ENCODE measurements at regions not wholly inside any gene's neighbourhood (a gene's known extent, or its start where the extent isn't known, plus 50 kb on each side); places are given as distances from the start of the nearest gene placed in this dataset.

DNA sequence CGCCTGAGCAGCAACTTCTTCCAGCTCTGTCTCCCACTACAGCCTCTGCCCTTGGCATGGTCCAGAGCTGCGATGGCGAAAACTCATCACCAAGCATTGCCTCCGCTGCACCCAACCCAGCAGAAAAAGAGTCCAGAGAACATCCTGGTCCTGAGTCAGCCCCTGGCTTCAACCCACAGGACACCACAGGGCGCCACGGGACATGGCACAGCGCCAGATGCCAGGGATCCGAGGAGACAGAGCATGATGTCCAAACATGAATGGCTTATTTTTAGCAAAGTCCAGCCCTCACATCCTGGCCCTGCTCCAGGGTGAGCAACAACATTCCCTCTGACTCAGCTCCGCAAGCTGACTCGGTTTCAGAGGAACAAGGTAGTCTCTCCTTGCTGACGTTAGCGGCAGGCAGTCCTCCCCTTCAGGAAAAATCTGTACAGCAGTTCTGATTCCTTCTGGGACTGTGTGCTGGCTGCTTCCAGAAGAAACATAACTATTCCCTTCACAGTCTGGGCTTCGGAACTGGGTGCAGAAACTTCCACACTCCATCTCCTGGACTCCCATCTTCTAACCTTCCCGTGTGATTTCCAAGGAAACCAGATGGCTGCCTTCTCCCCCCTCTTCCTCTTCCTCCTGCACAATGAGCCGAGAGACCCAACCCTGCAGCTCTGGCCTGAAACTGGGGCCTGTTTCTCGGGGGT, 131.3 kb downstream of the TOMM20 start:
- H3K4me3 ChIP-seq, result no peak overlapping the region
- intact Hi-C loops (cut with DNase I), result no loop called here

DNA sequence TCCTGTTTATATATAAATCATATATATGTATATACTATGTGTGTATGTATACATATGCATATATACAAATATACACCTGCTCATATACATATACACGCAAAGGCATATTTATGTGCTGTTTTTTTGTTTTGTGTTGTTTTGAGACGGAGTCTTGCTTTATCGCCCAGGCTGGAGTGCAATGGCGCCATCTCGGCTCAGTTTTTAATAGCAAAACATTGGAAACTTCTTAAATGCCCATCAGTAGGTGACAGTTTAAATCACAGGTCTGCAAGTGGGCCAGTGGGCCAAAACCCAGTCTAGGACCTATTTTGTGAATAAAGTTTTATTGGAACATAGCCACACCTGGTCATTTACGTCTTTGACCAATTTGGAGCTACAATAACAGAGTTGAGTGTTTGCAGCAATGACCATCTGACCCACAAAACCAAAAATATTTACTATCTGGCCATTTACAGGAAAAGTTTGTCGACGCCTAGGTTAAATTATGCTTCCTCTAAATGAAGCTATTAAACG, 132.3 kb downstream of the TOMM20 start:
- Histone ChIP-seq H3K27me3 (no peaks in the 10 kb centered on the region), H3K9me3 (no peaks in the 10 kb centered on the region), H3K27ac (peak overlapping the region; percentile 78 to 93 (median 86)), H3K36me3 (no peaks in the 10 kb centered on the region), H3K4me1 (peaks cover 0 to 19% (median 10%) of the 10 kb centered on the region in 4 donors), H3K4me3 (no peak overlapping the region)
- TF ChIP-seq, protein P1, sequence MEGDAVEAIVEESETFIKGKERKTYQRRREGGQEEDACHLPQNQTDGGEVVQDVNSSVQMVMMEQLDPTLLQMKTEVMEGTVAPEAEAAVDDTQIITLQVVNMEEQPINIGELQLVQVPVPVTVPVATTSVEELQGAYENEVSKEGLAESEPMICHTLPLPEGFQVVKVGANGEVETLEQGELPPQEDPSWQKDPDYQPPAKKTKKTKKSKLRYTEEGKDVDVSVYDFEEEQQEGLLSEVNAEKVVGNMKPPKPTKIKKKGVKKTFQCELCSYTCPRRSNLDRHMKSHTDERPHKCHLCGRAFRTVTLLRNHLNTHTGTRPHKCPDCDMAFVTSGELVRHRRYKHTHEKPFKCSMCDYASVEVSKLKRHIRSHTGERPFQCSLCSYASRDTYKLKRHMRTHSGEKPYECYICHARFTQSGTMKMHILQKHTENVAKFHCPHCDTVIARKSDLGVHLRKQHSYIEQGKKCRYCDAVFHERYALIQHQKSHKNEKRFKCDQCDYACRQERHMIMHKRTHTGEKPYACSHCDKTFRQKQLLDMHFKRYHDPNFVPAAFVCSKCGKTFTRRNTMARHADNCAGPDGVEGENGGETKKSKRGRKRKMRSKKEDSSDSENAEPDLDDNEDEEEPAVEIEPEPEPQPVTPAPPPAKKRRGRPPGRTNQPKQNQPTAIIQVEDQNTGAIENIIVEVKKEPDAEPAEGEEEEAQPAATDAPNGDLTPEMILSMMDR (IDR thresholded peaks at IDR 0.05), result no peak
- no peak for TF ChIP-seq POLR2A (IDR thresholded peaks at IDR 0.05)
- ATAC-seq (no peak), DNase-seq (no peak)
- intact Hi-C loops (cut with DNase I), result no loop called here
- 85% methylated on average over 9 of the region's 9 CpGs for WGBS (ENCODE audit: insufficient coverage, low coverage, low lambda C conversion rate, missing lambda C conversion rate)

More for the DNA sequence above, 131.3 kb downstream of the TOMM20 start:
- no peaks in the 10 kb centered on the region for H3K9me3 ChIP-seq
- H3K27ac ChIP-seq, result peak overlapping the region; percentile 78 to 98 (median 93)
- H3K27me3 ChIP-seq, result no peaks in the 10 kb centered on the region
- no peaks in the 10 kb centered on the region for H3K36me3 ChIP-seq
- 13% methylated on average over 9 of the region's 16 CpGs for WGBS (ENCODE audit: insufficient coverage, low coverage, low lambda C conversion rate, missing lambda C conversion rate)
- ATAC-seq (peak; percentile 91 to 97 (median 92)), DNase-seq (peak; percentile 98 to 99 (median 98))
- TF ChIP-seq POLR2A (IDR thresholded peaks at IDR 0.05), result peak; percentile 64
- TF ChIP-seq, protein P1 (IDR thresholded peaks at IDR 0.05), result no peak
- peaks cover 0 to 19% (median 10%) of the 10 kb centered on the region in 4 donors for H3K4me1 ChIP-seq

DNA sequence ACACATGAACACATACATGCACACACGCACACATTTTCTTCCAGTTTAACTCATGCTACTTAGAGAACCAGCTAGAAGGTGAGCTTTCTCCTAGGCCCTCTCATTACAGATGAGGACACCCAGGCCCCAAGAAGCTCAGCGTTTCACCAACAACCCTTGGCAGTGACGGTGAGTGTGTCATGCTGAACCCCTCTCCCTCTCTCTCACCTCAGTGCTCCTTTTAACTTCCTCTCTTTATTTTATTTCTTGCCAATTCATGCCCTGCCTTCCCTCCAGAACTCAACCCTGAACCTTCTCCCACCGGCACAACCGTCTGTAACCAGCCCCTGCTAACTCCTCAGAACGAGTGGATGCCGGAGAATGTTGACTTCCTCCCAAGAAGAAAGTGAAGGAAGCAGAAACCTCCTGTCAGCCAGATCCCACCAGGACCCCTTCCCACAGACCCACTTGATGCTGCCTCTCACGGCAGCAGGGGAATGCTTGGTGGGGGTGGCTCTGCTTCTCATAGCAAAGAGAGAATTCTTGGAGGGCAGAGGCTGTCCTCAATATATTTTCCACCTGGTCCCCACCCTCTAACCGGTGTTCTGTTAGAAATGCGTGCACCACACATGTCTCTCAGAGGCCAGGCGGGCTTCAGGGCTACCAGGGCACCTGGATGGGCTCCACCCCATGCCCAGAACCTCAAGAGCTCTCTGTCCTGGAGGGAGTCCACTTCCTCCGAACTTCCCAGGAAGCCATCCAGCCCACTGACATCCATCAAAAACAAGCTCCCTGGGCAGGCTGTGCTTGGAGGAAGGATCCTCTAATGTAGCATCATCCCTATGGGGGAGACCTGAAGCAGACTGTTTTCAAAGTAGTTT, 134.0 kb downstream of the TOMM20 start:
- H3K4me3 ChIP-seq, result no peak overlapping the region
- H3K36me3 ChIP-seq, result no peaks in the 10 kb centered on the region
- peaks cover 0 to 19% (median 10%) of the 10 kb centered on the region in 4 donors for H3K4me1 ChIP-seq
- WGBS (ENCODE audit: insufficient coverage, low coverage, low lambda C conversion rate, missing lambda C conversion rate), result 73% methylated on average over 9 of the region's 12 CpGs
- no peaks in the 10 kb centered on the region for H3K9me3 ChIP-seq
- DNase-seq, result peak in 1 of 3 donors; percentile 36
- no peak overlapping the region for H3K27ac ChIP-seq
- TF ChIP-seq, protein P1 (IDR thresholded peaks at IDR 0.05), result no peak
- no peak for TF ChIP-seq POLR2A (IDR thresholded peaks at IDR 0.05)
- no peak for ATAC-seq
- no peaks in the 10 kb centered on the region for H3K27me3 ChIP-seq
- intact Hi-C loops (cut with DNase I), result no loop called here

DNA sequence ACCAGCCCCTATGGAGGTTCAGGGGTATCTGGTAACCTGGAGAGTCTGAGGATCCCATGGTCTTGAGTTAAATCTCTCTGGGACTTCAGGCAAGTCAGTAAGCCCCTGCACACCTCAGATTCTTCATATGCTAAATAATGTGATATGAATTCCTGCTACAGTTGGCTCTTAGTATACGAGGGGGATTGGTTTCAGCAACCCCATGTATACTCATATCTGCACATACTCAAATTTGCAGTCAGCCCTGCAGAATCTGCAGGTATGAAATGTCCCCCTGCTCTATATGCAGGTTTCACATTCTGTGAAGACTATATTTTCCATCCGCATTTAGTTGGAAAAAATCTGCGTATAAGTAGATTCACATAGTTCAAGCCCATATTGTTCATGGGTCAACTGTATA, 136.6 kb downstream of the TOMM20 start:
- TF ChIP-seq, protein P1 (IDR thresholded peaks at IDR 0.05), result no peak
- no peak for TF ChIP-seq POLR2A (IDR thresholded peaks at IDR 0.05)
- H3K4me3 ChIP-seq, result no peak overlapping the region
- ATAC-seq (no peak), DNase-seq (no peak)
- 89% methylated on average over 3 of the region's 3 CpGs for WGBS (ENCODE audit: insufficient coverage, low coverage, low lambda C conversion rate, missing lambda C conversion rate)
- H3K9me3 ChIP-seq, result no peaks in the 10 kb centered on the region
- intact Hi-C loops (cut with DNase I), result no loop called here
- H3K27me3 ChIP-seq, result no peaks in the 10 kb centered on the region
- H3K27ac ChIP-seq, result no peak overlapping the region
- H3K36me3 ChIP-seq, result no peaks in the 10 kb centered on the region
- H3K4me1 ChIP-seq, result peaks cover 0 to 16% (median 11%) of the 10 kb centered on the region in 4 donors
